ENCODE measurements at regions not wholly inside any gene's neighbourhood (a gene's known extent, or its start where the extent isn't known, plus 50 kb on each side); places are given as distances from the start of the nearest gene placed in this dataset.

GRCh38 chr3:137204409-137204808 lies 246.6 kb downstream of the IL20RB start:
- peak; percentile 8 for DNase-seq

GRCh38 chr3:137205394-137206045 lies 247.7 kb downstream of the IL20RB start:
- peak; percentile 14 for DNase-seq

GRCh38 chr3:137207616-137208015 lies 249.8 kb downstream of the IL20RB start:
- no peak for DNase-seq

- no peak for DNase-seq
These were observed 259.9 kb downstream of the IL20RB start for GRCh38 chr3:137217733-137218132.

- no peak for DNase-seq
These were observed 262.1 kb downstream of the IL20RB start for GRCh38 chr3:137219801-137220445.

GRCh38 chr3:137222736-137223225 lies 265.0 kb downstream of the IL20RB start:
- no peak for DNase-seq

- DNase-seq, result no peak
These were observed 266.7 kb downstream of the IL20RB start for GRCh38 chr3:137224464-137224863.

GRCh38 chr3:137242836-137243400 lies 285.1 kb downstream of the IL20RB start:
- no peak for DNase-seq

- DNase-seq, result no peak
These were observed 288.7 kb downstream of the IL20RB start for GRCh38 chr3:137246491-137246890.

- DNase-seq, result no peak
These were observed 291.6 kb downstream of the IL20RB start for GRCh38 chr3:137249311-137249940.

GRCh38 chr3:137259089-137259488 lies 301.3 kb downstream of the IL20RB start:
- DNase-seq, result no peak

GRCh38 chr3:137259701-137260100 lies 301.9 kb downstream of the IL20RB start:
- peak; percentile 35 for DNase-seq

- DNase-seq, result peak; percentile 58
These were observed 306.5 kb downstream of the IL20RB start for GRCh38 chr3:137264071-137264820.

GRCh38 chr3:137264843-137265330 lies 307.1 kb downstream of the IL20RB start:
- no peak for DNase-seq

GRCh38 chr3:137282871-137283270 lies 325.1 kb downstream of the IL20RB start:
- DNase-seq, result no peak

- DNase-seq, result no peak
These were observed 328.1 kb downstream of the IL20RB start for GRCh38 chr3:137285924-137286323.

- DNase-seq, result no peak
These were observed 335.3 kb downstream of the IL20RB start for GRCh38 chr3:137293086-137293485.

- DNase-seq, result no peak
These were observed 336.4 kb downstream of the IL20RB start for GRCh38 chr3:137294139-137294538.

- DNase-seq, result no peak
These were observed 337.1 kb downstream of the IL20RB start for GRCh38 chr3:137294839-137295238.

GRCh38 chr3:137295336-137295735 lies 337.6 kb downstream of the IL20RB start:
- no peak for DNase-seq

GRCh38 chr3:137296116-137296515 lies 338.3 kb downstream of the IL20RB start:
- no peak for DNase-seq

GRCh38 chr3:137297770-137298169 lies 340.0 kb downstream of the IL20RB start:
- no peak for DNase-seq

Measured in muscle of arm (tissue), 1 donor.